HEK293 (cell line): ENCODE measurements at regions not wholly inside any gene's neighbourhood (a gene's known extent, or its start where the extent isn't known, plus 50 kb on each side); places are given as distances from the start of the nearest gene placed in this dataset.

Experiments
- CTCF ChIA-PET: fragments of 350-600 bp; formaldehyde crosslinking; extraction: SDS; loops from one replicate; lab custom pipeline; 2021; ENCODE audit warnings: antibody characterized with exemption; lab: Yijun Ruan, JAX
- POLR2A ChIA-PET: fragments of 300-600 bp; formaldehyde crosslinking; extraction: SDS; loops from one replicate; lab custom pipeline; 2020; ENCODE audit warnings: antibody characterized with exemption, inconsistent platforms; lab: Yijun Ruan, JAX
- H3K27ac ChIP-seq: fragments of 200-500 bp; sonication (Bioruptor generic); 2 replicates; pipeline ENCODE4 v1.5.1; 2014; ENCODE audit warnings: low read depth, low read length, control low read depth, inconsistent platforms; ENCODE audit errors: extremely low read depth
- H3K36me3 ChIP-seq, 2 experiments: fragments of 200-500 bp in 1 of 2; sonication (Bioruptor generic) in 1 of 2; 1 replicate in 1 of 2; 2 replicates in 1 of 2; pipeline ENCODE4 v1.5.1; 2014 to 2017; ENCODE audit warnings: inconsistent platforms in 2 of 2, low read length in 2 of 2; ENCODE audit not compliant: control insufficient read depth in 2 of 2, insufficient read depth in 1 of 2
- H3K4me1 ChIP-seq: fragments of 200-500 bp; sonication (Bioruptor generic); 2 replicates; pipeline ENCODE4 v1.5.1; 2014; ENCODE audit warnings: mild to moderate bottlenecking, low read length, inconsistent platforms; ENCODE audit not compliant: control insufficient read depth, insufficient read depth
- H3K4me3 ChIP-seq: 2 replicates; pipeline ENCODE4 v1.5.1; 2011; ENCODE audit warnings: low read depth, mild to moderate bottlenecking, control low read depth, low read length, moderate library complexity
- H3K9me3 ChIP-seq: fragments of 200-500 bp; sonication (Bioruptor generic); 2 replicates; pipeline ENCODE4 v1.5.1; 2014; ENCODE audit warnings: low read depth, low read length, inconsistent platforms; ENCODE audit not compliant: control insufficient read depth, insufficient read depth
- BCL11A ChIP-seq: fragments of 450-650 bp; formaldehyde crosslinking; IDR thresholded peaks from 2 replicates; pipeline ENCODE4 v1.5.1; 2016; ENCODE audit warnings: low read depth, missing biosample characterization, missing genetic modification characterization
- HIC1 ChIP-seq: fragments of 450-650 bp; formaldehyde crosslinking; IDR thresholded peaks from 2 replicates; pipeline ENCODE4 v1.5.1; 2016; ENCODE audit warnings: missing biosample characterization, missing genetic modification characterization
- KLF8 ChIP-seq: fragments of 450-650 bp; formaldehyde crosslinking; IDR thresholded peaks from 2 replicates; pipeline ENCODE4 v1.5.1; 2016; ENCODE audit warnings: missing biosample characterization, missing genetic modification characterization
- PRDM1 ChIP-seq: fragments of 450-650 bp; formaldehyde crosslinking; IDR thresholded peaks from 2 replicates; pipeline ENCODE4; 2016; ENCODE audit warnings: missing biosample characterization, missing genetic modification characterization
- SETDB1 ChIP-seq: IDR thresholded peaks from one replicate; pipeline ENCODE4 v1.6.1; 2017; ENCODE audit warnings: mild to moderate bottlenecking, low read length, moderate library complexity, mixed read lengths; ENCODE audit not compliant: insufficient read length
- TRIM28 ChIP-seq: IDR thresholded peaks from 2 replicates; pipeline ENCODE4 v1.6.1; 2011; ENCODE audit warnings: low read length, control low read depth, borderline replicate concordance
- TSHZ1 ChIP-seq: fragments of 450-650 bp; formaldehyde crosslinking; IDR thresholded peaks from 2 replicates; pipeline ENCODE4 v1.5.1; 2016; ENCODE audit warnings: missing biosample characterization, missing genetic modification characterization, borderline replicate concordance
- ZBTB11 ChIP-seq: fragments of 450-650 bp; formaldehyde crosslinking; conservative IDR thresholded peaks from 2 replicates; pipeline ENCODE4 v1.5.1; 2016; ENCODE audit warnings: low read depth, missing biosample characterization, missing genetic modification characterization
- ZBTB6 ChIP-seq: fragments of 450-650 bp; formaldehyde crosslinking; IDR thresholded peaks from 2 replicates; pipeline ENCODE4 v1.5.1; 2017; ENCODE audit warnings: missing biosample characterization, missing genetic modification characterization
- ZBTB7A ChIP-seq: fragments of 450-650 bp; formaldehyde crosslinking; IDR thresholded peaks from 2 replicates; pipeline ENCODE4 v1.5.1; 2016; ENCODE audit warnings: low read depth, missing biosample characterization, missing genetic modification characterization
- ZNF18 ChIP-seq: fragments of 450-650 bp; formaldehyde crosslinking; IDR thresholded peaks from 2 replicates; pipeline ENCODE4 v1.5.1; 2016; ENCODE audit warnings: missing biosample characterization, missing genetic modification characterization
- ZNF223 ChIP-seq: fragments of 450-650 bp; formaldehyde crosslinking; IDR thresholded peaks from 2 replicates; pipeline ENCODE4 v1.5.1; 2016; ENCODE audit warnings: missing biosample characterization, missing genetic modification characterization
- ZNF24 ChIP-seq: fragments of 450-650 bp; formaldehyde crosslinking; IDR thresholded peaks from 2 replicates; pipeline ENCODE4 v1.5.1; 2016; ENCODE audit warnings: missing biosample characterization, missing genetic modification characterization
- ZNF274 ChIP-seq, 2 experiments: fragments of 200-500 bp in 1 of 2; fragments of 450-650 bp in 1 of 2; sonication (Bioruptor generic) in 1 of 2; formaldehyde crosslinking in 1 of 2; IDR thresholded peaks; 2 replicates each; pipeline versions ENCODE4 v1.5.1 to v1.6.1; 2014 to 2016; ENCODE audit warnings: borderline replicate concordance in 1 of 2, inconsistent platforms in 1 of 2, low read length in 1 of 2, missing biosample characterization in 1 of 2, missing genetic modification characterization in 1 of 2
- ZNF426 ChIP-seq: fragments of 450-650 bp; formaldehyde crosslinking; IDR thresholded peaks from 2 replicates; pipeline ENCODE4 v1.5.1; 2017; ENCODE audit warnings: missing biosample characterization, missing genetic modification characterization, mild to moderate bottlenecking, inconsistent platforms, moderate library complexity
- ZNF548 ChIP-seq: fragments of 450-650 bp; formaldehyde crosslinking; IDR thresholded peaks from 2 replicates; pipeline ENCODE4 v1.5.1; 2016; ENCODE audit warnings: missing biosample characterization, missing genetic modification characterization
- ZNF560 ChIP-seq: fragments of 450-650 bp; formaldehyde crosslinking; IDR thresholded peaks from 2 replicates; pipeline ENCODE4 v1.5.1; 2017; ENCODE audit warnings: missing biosample characterization, missing genetic modification characterization, borderline replicate concordance
- ZNF664 ChIP-seq: fragments of 450-650 bp; formaldehyde crosslinking; IDR thresholded peaks from 2 replicates; pipeline ENCODE4 v1.5.1; 2016; ENCODE audit warnings: missing biosample characterization, missing genetic modification characterization
- ZNF776 ChIP-seq: fragments of 450-650 bp; formaldehyde crosslinking; IDR thresholded peaks from 2 replicates; pipeline ENCODE4 v1.5.0; 2017; ENCODE audit warnings: missing biosample characterization, missing genetic modification characterization, borderline replicate concordance
- ZSCAN30 ChIP-seq: fragments of 450-650 bp; IDR thresholded peaks from 2 replicates; pipeline ENCODE4 v1.5.1; 2018; ENCODE audit warnings: missing biosample characterization, mild to moderate bottlenecking, missing genetic modification characterization, moderate library complexity

- TF ChIP-seq TSHZ1 (no peak), ZNF18 (tag by site-specific recombination) (no peak)
Observed at GRCh38 chr2:71801556-71801955, 346.1 kb downstream of the CYP26B1 start (continued).

DNA sequence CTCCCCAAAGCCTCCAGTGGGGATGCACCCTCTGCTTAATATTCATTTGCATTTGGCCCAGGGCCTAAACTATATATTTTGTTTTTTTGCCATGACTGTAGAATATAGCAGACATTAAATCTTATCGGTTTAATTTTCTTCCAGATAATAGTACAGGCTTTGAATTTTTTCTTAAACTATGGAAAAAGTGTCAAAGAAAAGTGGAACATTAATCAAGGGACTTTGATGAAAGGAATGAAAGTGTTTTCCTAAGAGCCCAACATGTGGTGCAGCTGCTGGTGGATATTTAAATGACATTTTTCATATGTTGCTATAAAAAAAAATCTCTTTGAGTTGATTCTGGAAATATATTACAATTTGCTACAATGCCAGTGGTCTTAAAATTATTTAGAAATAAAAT lies 346.8 kb downstream of the CYP26B1 start:
- TF ChIP-seq ZNF664 (tag by site-specific recombination) (no peak), ZNF426 (no peak), BCL11A (no peak), ZNF548 (tag by site-specific recombination) (no peak), ZBTB7A (tag by site-specific recombination) (no peak), ZNF24 (tag by site-specific recombination) (no peak), ZNF776 (no peak), ZNF223 (no peak), ZNF560 (tag by site-specific recombination) (no peak), ZBTB6 (tag by site-specific recombination) (no peak), SETDB1 (no peak), ZNF274 (IDR thresholded peaks at IDR 0.05; ENCODE audit: low read length) (no peak), ZNF274 (tag by site-specific recombination; IDR thresholded peaks at IDR 0.05; ENCODE audit: borderline replicate concordance) (no peak), HIC1 (tag by site-specific recombination) (no peak), ZBTB11 (no peak), PRDM1 (tag by site-specific recombination) (no peak), ZSCAN30 (tag by site-specific recombination) (no peak), KLF8 (tag by site-specific recombination) (no peak), TRIM28 (no peak)
- TF ChIP-seq, all 188 proteins: peak for 0
- H3K27ac ChIP-seq, result no peak overlapping the region
- H3K36me3 ChIP-seq, result no peaks in the 10 kb centered on the region
- no peaks in the 10 kb centered on the region for H3K9me3 ChIP-seq
- no peak overlapping the region for H3K4me3 ChIP-seq
- CTCF ChIA-PET, result interaction anchor here (0.6 to 4.3 kb wide), 17 partner anchors 12 to 762 kb away, joined by 3 to 26 read pairs (median 4); no protein-coding TSS in a partner anchor
- POLR2A ChIA-PET, result no interaction called here
- H3K4me1 ChIP-seq, result no peaks in the 10 kb centered on the region
